Keratinocyte (primary cell): ENCODE measurements at regions not wholly inside any gene's neighbourhood (a gene's known extent, or its start where the extent isn't known, plus 50 kb on each side); places are given as distances from the start of the nearest gene placed in this dataset.

Source experiments
- DNase-seq: peaks from one replicate; pipeline ENCODE4 v3.0.0-alpha.2; 2011; ENCODE audit warnings: low read depth, missing footprints, low spot score
- FAIRE-seq: peaks from 2 replicates; lab custom pipeline; 2011; peaks lifted over from hg19 to GRCh38; lab: Jason Lieb, UNC
- H2AFZ ChIP-seq: 2 replicates; pipeline ENCODE4 v1.6.0; 2012; ENCODE audit warnings: low read length, control low read depth, inconsistent platforms; ENCODE audit not compliant: control insufficient read depth
- H3K27ac ChIP-seq: 2 replicates; pipeline ENCODE4 v1.5.1; 2011; ENCODE audit warnings: low read length; ENCODE audit not compliant: control insufficient read depth, insufficient read depth
- H3K27me3 ChIP-seq: 3 replicates; pipeline ENCODE4 v1.6.0; 2011; ENCODE audit warnings: low read length; ENCODE audit not compliant: control insufficient read depth, insufficient read depth; ENCODE audit errors: extremely low read depth
- H3K36me3 ChIP-seq, 2 experiments: 2 replicates in 1 of 2; 3 replicates in 1 of 2; pipeline ENCODE4 v1.5.1; 2011; ENCODE audit warnings: low read length in 2 of 2, mild to moderate bottlenecking in 1 of 2; ENCODE audit not compliant: control insufficient read depth in 2 of 2, insufficient read depth in 2 of 2; ENCODE audit errors: extremely low read depth in 1 of 2
- H3K4me1 ChIP-seq: 3 replicates; pipeline ENCODE4 v1.5.1; 2011; ENCODE audit warnings: low read length; ENCODE audit not compliant: control insufficient read depth, insufficient read depth; ENCODE audit errors: extremely low read depth
- H3K4me2 ChIP-seq: 3 replicates; pipeline ENCODE4 v1.6.0; 2011; ENCODE audit warnings: low read depth, low read length; ENCODE audit not compliant: control insufficient read depth, insufficient read depth; ENCODE audit errors: extremely low read depth
- H3K4me3 ChIP-seq, 3 experiments: fragments of 200-600 bp in 1 of 3; sonication (generic) in 1 of 3; 2 replicates in 2 of 3; 3 replicates in 1 of 3; pipeline ENCODE4 v1.5.1; 2011 to 2016; ENCODE audit warnings: low read length in 3 of 3, mild to moderate bottlenecking in 3 of 3, control low read depth in 2 of 3, inconsistent platforms in 1 of 3, low read depth in 1 of 3, mixed read lengths in 1 of 3, mixed run types in 1 of 3, moderate library complexity in 1 of 3; ENCODE audit not compliant: control insufficient read depth in 2 of 3, insufficient read depth in 2 of 3; ENCODE audit errors: extremely low read depth in 1 of 3
- H3K79me2 ChIP-seq: 2 replicates; pipeline ENCODE4 v1.6.0; 2012; ENCODE audit warnings: low read length; ENCODE audit not compliant: control insufficient read depth, insufficient read depth
- H3K9ac ChIP-seq: 3 replicates; pipeline ENCODE4 v1.6.0; 2011; ENCODE audit warnings: low read length; ENCODE audit not compliant: control insufficient read depth, insufficient read depth; ENCODE audit errors: extremely low read depth
- H3K9me1 ChIP-seq: 3 replicates; pipeline ENCODE4 v1.6.0; 2011; ENCODE audit warnings: low read length; ENCODE audit not compliant: control insufficient read depth, insufficient read depth; ENCODE audit errors: extremely low read depth
- H3K9me3 ChIP-seq: 2 replicates; pipeline ENCODE4 v1.5.1; 2012; ENCODE audit warnings: low read depth, low read length; ENCODE audit not compliant: control insufficient read depth
- H4K20me1 ChIP-seq: 3 replicates; pipeline ENCODE4 v1.6.0; 2011; ENCODE audit warnings: low read length; ENCODE audit not compliant: control insufficient read depth, insufficient read depth; ENCODE audit errors: extremely low read depth
- CTCF ChIP-seq, 3 experiments: IDR thresholded peaks in 1 of 3; conservative IDR thresholded peaks in 1 of 3; optimal IDR thresholded peaks in 1 of 3; 2 replicates in 2 of 3; 3 replicates in 1 of 3; pipeline versions ENCODE3 to v1.5.1; 2011; ENCODE audit warnings: low read length in 3 of 3, mild to moderate bottlenecking in 3 of 3, moderate library complexity in 2 of 3, control low read depth in 1 of 3, inconsistent platforms in 1 of 3; ENCODE audit not compliant: insufficient read depth in 2 of 3; ENCODE audit errors: extremely low read depth in 1 of 3
- EZH2 ChIP-seq: IDR thresholded peaks from one replicate; pipeline ENCODE4 v1.6.1; 2012; ENCODE audit warnings: inconsistent platforms, mild to moderate bottlenecking, low read length, moderate library complexity
- dilution Hi-C: fragments of 300-500 bp; cut with MboI; formaldehyde crosslinking; loops from one replicate; pipeline ENCODE4 v1.7.0; 2020; ENCODE audit warnings: low sequenced_read_pairs; ENCODE audit not compliant: extremely low pct_ligation_motif_present

GRCh38 chr2:4420032-4420431 lies 716.7 kb downstream of the DCDC2C start:
- DNase-seq (no peak), FAIRE-seq (no peak)
- Histone ChIP-seq H3K36me3 (no peaks in the 10 kb centered on the region), H3K9me3 (peaks cover 6% of the 10 kb centered on the region), H2AFZ (no peak overlapping the region), H3K27me3 (no peaks in the 10 kb centered on the region), H3K4me2 (no peak overlapping the region), H4K20me1 (no peaks in the 10 kb centered on the region), H3K9ac (no peak overlapping the region), H3K79me2 (no peaks in the 10 kb centered on the region), H3K9me1 (no peaks in the 10 kb centered on the region), H3K4me1 (no peaks in the 10 kb centered on the region), H3K27ac (no peak overlapping the region), H3K4me3 (no peak overlapping the region)
- no peak for TF ChIP-seq CTCF (optimal IDR thresholded peaks at IDR 0.05 in 1 of 3, IDR thresholded peaks at IDR 0.05 in 1 of 3, conservative IDR thresholded peaks at IDR 0.05 in 1 of 3; ENCODE audit: extremely low read depth in 1 of 3, insufficient read depth in 2 of 3, low read length in 3 of 3)
- no peak for TF ChIP-seq EZH2
- dilution Hi-C loops = no loop called here

GRCh38 chr2:4424153-4424552 lies 720.8 kb downstream of the DCDC2C start:
- FAIRE-seq (no peak), DNase-seq (no peak)
- Histone ChIP-seq H3K4me1 (no peaks in the 10 kb centered on the region), H3K27ac (no peak overlapping the region), H2AFZ (no peak overlapping the region), H3K9ac (no peak overlapping the region), H3K9me3 (peaks cover 6% of the 10 kb centered on the region), H3K79me2 (no peaks in the 10 kb centered on the region), H3K9me1 (no peaks in the 10 kb centered on the region), H3K36me3 (no peaks in the 10 kb centered on the region), H3K4me2 (no peak overlapping the region), H3K27me3 (no peaks in the 10 kb centered on the region), H4K20me1 (no peaks in the 10 kb centered on the region), H3K4me3 (no peak overlapping the region)
- dilution Hi-C loops = no loop called here
- TF ChIP-seq CTCF (optimal IDR thresholded peaks at IDR 0.05 in 1 of 3, IDR thresholded peaks at IDR 0.05 in 1 of 3, conservative IDR thresholded peaks at IDR 0.05 in 1 of 3; ENCODE audit: extremely low read depth in 1 of 3, insufficient read depth in 2 of 3, low read length in 3 of 3) (no peak), EZH2 (no peak)
